ENCODE measurements at regions not wholly inside any gene's neighbourhood (a gene's known extent, or its start where the extent isn't known, plus 50 kb on each side); places are given as distances from the start of the nearest gene placed in this dataset.
A peak's percentile ranks its signal among the peaks of the same experiment; 100 is the strongest.
"Not testable (repeated sequence)": the region's sequence is repeated elsewhere in the genome, so short reads cannot be mapped to it uniquely, and the experiment has no call there.

DNA sequence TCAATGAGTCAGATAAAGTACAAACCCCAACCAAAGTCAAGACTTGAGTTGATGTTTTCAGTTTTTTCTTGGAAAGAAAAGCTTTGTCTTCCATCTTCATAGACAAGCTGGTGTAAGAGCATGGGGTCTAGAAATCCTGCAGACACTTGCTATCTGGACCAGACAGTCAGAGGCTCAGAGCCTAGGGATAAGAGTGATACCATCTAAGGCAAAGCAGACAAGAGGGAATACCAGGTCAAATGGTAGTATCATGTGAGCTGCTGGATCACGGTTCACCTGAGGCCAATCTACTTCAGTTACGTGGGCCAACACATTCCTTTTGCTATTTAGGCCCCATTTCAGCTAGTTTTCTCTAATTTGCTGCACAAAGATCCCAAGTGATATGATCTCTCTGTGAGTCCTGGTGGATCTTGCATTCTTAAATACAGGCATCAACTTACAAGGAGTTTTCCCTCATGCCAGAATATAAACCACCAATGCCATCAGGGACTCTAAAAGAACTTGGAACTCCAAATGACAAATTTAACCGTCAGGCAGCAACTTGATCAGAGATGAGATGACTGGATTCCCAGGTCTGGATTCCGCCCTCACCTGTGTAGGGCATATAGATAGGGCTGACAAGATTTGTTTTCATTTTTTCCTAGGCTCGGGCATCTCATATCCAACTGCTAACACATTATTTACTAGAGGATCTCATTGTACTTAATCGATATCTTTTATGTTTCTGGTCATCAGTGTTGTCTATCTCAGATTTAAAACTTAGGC is 101.4 kb downstream of the FOXD4L6 start:
- intact Hi-C loops (cut with DNase I, micrococcal nuclease); DNase-seq; ATAC-seq: not testable (repeated sequence)

DNA sequence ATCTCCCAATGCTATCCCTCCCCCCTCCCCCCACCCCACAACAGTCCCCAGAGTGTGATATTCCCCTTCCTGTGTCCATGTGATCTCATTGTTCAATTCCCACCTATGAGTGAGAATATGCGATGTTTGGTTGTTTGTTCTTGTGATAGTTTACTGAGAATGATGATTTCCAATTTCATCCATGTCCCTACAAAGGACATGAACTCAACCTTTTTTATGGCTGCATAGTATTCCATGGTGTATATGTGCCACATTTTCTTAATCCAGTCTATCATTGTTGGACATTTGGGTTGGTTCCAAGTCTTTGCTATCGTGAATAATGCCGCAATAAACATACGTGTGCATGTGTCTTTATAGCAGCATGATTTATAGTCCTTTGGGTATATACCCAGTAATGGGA is 106.1 kb downstream of the FOXD4L6 start:
- intact Hi-C loops (cut with DNase I, micrococcal nuclease); DNase-seq; ATAC-seq: not testable (repeated sequence)

DNA sequence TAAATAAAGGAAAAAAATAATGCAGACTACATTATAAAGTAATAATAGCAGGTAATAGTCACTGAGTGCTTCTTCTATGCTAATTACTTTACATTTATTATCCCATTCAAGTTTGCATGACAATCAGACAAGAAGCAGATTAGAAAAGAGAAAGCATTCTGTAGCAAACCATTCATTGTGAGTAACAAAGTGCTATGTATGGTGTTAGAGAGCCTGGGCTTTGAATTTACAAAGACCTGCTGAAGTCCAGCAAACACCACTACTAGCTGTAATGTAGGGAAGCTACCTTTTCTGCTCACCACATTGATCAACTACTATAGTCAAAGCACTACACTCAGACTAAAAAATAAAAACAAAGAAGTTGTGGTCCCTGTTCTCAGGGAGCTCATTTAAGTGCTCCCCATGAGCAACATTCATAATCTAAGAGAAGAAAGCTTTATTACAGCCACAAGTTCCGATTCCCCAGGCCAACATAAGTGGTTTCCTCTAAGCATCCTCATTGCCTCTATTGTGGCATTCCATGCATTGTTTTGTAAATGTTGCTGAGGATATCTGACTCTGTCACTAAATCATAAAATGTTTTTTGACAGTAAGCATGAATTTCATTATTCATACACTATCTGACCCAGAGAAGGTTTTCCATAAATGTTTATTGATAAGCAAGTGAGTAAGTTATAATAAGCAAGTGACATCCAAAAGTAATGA is 108.5 kb downstream of the FOXD4L6 start:
- DNase-seq; ATAC-seq; intact Hi-C loops (cut with DNase I, micrococcal nuclease): not testable (repeated sequence)

DNA sequence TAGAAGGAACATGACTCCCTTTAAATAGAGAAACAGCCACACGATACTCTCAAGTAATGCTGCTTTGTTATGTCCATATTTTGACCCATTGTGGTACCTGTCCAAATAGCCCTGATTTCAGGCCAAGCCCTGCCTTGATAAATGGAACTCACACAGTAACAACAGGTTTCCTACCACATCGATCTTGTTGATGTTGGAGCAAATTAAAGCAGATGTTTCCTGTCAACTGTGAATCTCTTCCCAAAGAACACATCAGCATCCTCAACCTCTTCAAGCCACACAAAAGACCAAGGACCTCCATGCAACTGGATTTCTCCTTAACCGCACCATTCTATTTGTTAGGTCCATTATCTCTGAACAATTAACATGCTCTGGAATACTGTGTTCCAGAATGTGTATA is 109.5 kb downstream of the FOXD4L6 start:
- ATAC-seq; intact Hi-C loops (cut with DNase I, micrococcal nuclease); DNase-seq: not testable (repeated sequence)

DNA sequence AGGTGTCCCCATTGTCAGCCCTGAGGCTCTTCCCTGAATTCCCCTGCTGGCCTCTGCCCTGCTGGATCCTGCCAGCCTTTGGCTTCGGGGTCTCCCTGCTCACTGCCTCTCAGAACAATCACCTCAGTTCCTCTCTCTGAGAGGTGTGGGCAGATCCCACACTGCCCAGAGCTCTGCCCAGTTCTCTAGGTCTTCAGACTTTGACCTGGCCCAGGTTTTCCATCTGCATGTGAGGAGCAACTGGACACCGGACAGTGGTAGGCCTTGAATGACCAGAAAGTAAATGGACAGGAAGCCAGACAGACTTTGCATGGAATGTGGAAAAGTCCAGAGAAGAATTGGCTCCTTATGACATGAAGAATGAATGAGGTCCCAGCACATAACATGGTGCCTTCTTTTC is 111.8 kb downstream of the FOXD4L6 start:
- ATAC-seq; DNase-seq; intact Hi-C loops (cut with DNase I, micrococcal nuclease): not testable (repeated sequence)

DNA sequence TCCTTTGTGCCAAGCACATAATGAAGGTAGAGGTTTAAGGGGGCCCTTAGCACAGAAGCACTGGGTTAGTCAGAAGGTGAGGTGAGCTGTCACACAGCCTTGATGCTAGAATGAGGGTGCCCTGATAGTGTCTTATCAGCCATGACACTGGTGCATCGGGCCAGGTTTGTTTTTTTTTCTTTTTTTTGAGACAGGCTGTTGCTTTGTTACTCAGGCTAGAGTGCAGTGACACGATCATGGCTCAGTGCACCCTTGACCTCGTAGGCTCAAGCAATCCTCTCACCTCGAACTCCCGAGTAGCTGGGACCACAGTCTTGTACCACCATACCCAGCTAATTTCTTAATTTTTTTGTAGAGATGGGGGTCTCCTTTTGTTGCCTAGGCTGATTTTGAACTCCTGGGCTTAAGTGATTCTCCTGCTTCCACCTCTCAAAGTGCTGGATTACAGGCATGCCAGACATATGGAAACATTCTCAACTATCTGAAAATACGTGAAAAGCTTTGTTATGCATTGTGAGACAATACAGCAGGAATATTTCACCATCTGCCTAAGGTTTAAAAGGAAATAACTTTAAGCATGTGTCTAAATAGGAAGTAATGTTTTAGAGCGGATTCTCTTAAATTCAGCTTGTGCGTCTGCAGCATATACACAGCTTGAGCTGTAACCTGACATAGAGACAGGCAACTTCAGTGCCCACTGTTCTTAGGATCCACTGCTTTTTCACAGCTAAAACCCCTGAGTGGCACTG is 128.4 kb downstream of the FOXD4L6 start:
- intact Hi-C loops (cut with DNase I, micrococcal nuclease); ATAC-seq; DNase-seq: not testable (repeated sequence)

DNA sequence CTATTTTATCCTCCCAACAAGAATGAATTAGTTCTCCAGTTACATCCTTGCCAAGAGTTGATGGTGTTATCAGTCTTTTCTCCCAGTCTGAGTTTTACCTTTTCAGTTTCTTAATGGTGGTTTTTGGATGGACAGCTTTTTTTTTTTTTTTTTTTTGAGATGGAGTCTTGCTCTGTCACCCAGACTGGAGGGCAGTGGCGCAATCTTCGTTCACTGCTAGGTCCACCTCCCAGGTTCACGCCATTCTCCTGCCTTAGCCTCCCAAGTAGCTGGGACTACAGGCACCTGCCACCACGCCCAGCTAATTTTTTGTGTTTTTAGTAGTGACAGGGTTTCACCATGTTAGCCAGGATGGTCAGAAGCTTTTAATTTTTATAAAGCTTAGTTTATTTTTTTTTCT is 133.0 kb downstream of the FOXD4L6 start:
- ATAC-seq; DNase-seq; intact Hi-C loops (cut with DNase I, micrococcal nuclease): not testable (repeated sequence)

DNA sequence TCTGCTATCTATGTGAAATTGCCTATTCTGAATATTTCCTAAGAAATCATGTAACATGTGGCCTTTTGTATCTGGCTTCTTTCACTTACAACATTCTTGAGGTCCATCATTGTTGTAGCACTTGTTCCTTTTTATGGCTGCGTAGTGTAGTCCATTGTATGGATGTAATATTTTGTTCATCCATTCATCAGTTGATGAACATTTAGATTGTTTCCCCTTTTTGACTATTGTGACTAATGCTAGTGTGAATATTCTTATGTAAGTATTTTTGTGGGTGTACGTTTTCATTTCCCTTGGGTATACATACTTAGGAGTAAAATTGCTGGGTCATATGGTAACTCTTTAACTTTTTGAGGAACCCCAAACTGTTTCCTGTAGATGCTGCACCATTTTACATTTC is 134.6 kb downstream of the FOXD4L6 start:
- ATAC-seq; intact Hi-C loops (cut with DNase I, micrococcal nuclease); DNase-seq: not testable (repeated sequence)

DNA sequence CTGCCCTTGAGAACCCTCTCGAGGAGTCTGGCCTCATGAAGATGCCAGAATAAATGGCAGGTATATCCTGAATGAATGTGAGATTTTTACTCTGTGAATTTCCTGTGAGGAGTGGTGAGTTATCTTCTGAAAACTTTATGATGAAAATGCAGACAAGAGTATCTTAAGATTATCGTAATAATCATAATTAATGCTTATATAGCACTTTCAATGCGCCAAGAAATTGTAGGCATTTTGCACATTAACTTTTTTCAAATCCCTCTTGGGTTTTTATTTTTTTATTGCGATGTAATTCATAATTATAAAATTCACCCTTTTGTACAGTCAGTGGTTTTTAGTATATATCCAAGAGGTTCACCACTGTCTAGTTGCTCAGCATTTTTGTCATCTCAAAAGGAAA is 135.1 kb downstream of the FOXD4L6 start:
- ATAC-seq; intact Hi-C loops (cut with DNase I, micrococcal nuclease); DNase-seq: not testable (repeated sequence)

DNA sequence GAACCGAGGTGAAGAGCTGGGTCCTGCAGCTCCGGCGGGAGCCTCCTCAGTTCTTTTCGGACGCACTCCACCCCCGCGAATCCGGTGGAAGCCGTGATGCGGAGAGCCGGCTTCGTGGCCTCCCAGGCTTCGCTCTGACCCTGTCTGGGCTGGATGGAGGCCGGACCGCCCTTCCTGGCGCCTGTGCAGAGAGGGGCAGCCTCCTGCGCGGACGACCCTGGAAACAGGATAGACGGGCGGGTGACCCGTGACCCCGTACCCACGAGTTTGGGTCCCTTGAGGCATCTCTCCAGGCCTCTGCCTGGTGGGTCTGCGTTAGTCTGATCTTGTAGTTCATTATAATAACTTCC is 136.0 kb downstream of the FOXD4L6 start:
- ATAC-seq (peak; percentile 28), DNase-seq (peak in 1 of 2 donors; percentile 49)
- intact Hi-C loops (cut with DNase I, micrococcal nuclease): not testable (repeated sequence)

DNA sequence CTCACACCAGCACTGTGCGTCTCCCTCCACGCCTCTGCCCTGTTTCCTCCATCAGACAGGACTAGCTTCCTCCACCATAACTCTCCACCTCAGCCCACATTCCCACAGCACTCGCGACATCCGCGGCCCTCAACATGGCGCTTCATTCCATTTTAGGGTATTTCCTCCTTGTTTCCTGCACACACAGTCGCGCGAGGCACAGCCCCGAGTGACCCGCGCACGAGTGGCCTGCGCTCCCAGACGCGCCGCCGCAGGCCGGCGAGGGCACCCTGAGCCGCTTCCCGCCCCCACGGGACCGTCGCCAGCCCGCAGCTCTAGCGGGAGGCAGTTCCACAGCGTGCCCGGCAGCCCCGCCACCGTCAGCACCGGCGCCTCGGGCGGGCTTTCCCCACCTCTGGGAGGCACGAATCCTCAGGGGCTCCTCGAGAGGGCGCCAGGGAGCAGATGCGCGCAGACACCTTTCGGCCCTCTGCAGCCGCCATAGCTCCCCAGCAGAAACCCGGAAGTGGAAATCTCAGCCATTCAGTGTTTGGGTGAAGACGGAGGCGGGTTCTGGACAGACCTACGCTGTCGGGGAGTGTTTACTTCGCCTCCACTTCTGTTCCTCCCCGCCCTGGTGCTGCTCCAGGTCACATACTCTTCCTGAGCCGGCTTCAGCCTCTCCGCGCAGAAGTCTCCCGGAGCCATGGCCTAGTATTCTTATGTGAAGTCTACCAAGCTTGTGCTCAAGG is 136.6 kb downstream of the FOXD4L6 start:
- intact Hi-C loops (cut with DNase I, micrococcal nuclease): not testable (repeated sequence)
- ATAC-seq (peak; percentile 100), DNase-seq (peak; percentile 96 to 97)

DNA sequence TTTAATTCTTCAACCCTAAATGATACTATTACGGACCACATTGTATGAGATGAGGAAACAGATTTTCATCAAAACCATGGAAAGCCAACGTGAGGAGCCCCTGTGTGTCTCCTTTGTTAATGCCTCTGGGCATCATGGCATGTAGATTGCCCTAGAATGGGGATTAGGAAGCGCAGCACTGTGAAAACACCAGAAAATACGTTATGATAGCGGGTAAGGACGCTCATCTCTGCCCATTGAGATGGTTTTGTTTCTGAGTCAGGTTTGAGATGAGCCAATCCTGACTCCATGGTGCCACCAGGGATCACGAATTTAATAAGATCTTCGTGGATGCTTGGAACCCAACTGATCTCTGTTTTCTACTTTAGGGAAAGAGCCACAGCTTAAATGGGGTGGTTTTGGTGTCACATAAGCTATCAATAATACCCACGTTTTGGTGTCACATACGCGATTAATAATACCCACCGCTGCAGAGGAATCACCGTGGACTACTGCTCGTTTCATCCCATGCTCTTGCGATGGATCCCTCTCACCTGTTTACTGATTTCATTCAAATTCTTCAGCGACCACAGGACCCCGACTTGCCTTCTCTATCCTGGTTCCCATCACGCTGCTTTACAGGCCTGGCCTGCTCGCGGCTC is 137.3 kb downstream of the FOXD4L6 start:
- intact Hi-C loops (cut with DNase I, micrococcal nuclease); DNase-seq; ATAC-seq: not testable (repeated sequence)

DNA sequence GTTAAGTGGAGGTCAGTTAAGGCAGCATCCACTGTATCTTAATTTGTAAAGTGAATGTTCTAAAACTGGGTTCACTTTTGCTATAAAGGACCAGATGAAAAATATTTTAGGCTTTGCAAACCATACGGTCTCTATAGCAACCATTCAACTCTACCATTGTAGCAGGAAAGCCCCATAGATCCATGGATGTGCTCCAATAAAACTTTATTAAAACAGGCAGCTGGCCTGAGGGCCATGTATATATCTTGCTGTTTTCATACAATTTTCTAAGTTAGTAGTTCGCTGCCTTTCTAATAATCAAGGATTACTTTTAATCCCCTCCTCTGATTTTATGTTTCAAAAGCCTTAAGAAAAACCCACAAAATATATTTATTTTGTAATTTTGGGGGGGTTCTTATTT is 142.1 kb downstream of the FOXD4L6 start:
- ATAC-seq; DNase-seq; intact Hi-C loops (cut with DNase I, micrococcal nuclease): not testable (repeated sequence)

DNA sequence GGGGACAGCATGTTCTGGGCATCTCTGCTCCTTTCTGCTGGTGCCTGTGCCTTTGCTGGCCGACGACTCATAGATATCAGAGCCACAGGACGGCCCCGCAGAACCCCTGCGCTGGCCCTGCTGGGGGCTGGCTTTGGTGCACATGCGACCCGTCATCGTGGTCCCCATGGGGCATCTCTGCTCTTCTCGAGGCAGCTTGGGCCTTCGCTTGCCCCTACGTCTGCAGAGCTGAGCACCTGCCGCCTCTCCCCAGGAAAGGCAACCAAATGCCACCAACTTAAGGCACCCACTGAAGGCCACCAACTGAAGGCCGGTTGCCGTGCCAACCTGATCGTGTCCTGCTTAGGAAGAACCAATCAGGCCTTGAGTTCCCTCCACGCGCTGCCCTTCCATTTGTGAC is 153.1 kb downstream of the FOXD4L6 start:
- DNase-seq; ATAC-seq; intact Hi-C loops (cut with DNase I, micrococcal nuclease): not testable (repeated sequence)

DNA sequence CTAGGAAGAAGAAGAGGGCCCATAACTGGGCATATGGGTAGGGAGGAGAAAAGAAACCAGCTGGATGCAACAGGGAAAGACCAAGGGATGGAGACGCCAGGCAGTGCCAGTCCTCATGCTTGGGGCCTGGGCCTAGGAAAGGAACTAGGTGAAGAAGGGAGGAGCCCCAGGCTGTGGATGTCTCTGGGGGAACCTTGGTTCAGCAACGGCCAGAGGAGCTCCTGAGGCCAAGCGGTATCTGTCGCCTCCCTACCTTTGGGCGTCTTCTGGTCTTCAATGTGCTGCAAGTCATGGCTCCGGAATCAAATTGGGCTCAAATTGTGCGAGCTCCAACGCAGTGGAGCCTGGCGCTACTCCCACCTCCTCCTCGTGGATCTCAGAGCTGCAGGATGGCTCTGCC is 153.6 kb downstream of the FOXD4L6 start:
- intact Hi-C loops (cut with DNase I, micrococcal nuclease); ATAC-seq; DNase-seq: not testable (repeated sequence)

DNA sequence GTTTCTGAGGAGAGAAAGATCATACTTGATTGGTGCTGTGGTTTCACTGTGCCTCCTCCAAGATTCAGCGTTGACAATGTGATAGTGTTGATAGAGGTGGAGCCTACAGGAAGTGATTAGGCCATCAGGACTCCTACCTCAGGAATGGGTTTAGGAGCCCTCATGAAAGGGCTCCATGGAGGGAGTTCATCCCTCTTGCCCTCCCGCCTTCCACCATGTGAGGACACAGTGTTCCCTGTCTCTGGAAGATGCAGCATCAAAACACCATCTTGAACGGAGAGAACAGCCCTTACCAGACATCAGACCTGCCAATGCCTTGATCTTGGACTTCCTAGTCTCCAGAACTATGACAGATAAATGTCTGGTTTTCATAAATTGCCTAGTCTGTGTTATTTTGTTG is 156.7 kb downstream of the FOXD4L6 start:
- intact Hi-C loops (cut with DNase I, micrococcal nuclease); ATAC-seq; DNase-seq: not testable (repeated sequence)

DNA sequence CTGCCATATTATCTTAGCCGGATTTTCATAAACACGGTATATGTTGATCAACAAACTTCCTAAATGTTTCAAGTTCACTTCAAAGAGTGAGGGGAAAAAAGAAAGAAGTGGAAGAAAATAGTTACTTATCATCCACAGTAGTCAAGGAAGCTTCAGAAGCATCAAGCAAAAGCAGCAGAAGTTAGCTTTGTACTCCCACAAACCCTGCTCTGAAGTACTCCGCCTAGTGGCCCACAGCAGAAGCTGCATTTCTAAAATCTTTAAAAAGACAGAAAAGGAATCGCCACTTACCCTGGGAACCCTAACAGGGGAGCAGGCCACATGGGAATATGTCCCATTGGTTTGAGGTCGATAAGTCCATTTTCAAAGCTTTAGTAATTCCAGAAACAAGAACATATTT is 158.1 kb downstream of the FOXD4L6 start:
- DNase-seq; intact Hi-C loops (cut with DNase I, micrococcal nuclease); ATAC-seq: not testable (repeated sequence)

DNA sequence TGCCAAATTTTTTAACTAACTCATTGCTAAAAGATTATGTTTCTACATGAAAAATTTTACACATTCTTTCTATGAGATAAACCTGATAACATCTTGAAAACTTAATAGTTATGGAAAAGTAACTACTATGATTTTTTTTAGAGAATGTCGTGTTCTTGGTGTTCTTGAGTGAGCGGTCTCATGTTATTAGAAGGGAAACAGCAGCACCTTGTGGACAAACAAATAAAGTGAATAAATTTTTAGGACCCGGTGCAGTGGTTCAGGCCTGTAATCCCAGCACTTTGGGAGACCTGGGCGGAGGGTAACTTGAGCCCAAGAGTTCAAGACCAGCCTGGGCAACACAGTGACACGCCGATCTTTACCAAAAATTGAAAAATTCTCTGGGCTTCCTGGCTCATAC is 166.0 kb downstream of the FOXD4L6 start:
- ATAC-seq; intact Hi-C loops (cut with DNase I, micrococcal nuclease); DNase-seq: not testable (repeated sequence)
